GM23338 (cell line): ENCODE measurements at regions not wholly inside any gene's neighbourhood (a gene's known extent, or its start where the extent isn't known, plus 50 kb on each side); places are given as distances from the start of the nearest gene placed in this dataset.

Experiments
- ATAC-seq: fragments of 200-7000 bp; cut with Tn5 transposase; 3 replicates; pipeline ENCODE4 v1.9.1; 2020
- DNase-seq: peaks from one replicate; pipeline ENCODE4 v3.0.0-alpha.2; 2015; ENCODE audit warnings: low spot score
- H2AFZ ChIP-seq: fragments of 200-600 bp; sonication (generic); 2 replicates; pipeline ENCODE4 v1.8.0; 2016; ENCODE audit warnings: antibody characterized with exemption, mild to moderate bottlenecking, moderate library complexity
- H3F3A ChIP-seq: fragments of 200-600 bp; sonication (generic); replicated peaks from 2 replicates; pipeline ENCODE4 v1.8.0; 2017; ENCODE audit warnings: antibody characterized with exemption, mixed run types, low read depth
- H3K27ac ChIP-seq: fragments of 200-600 bp; sonication (generic); 2 replicates; pipeline ENCODE4 v1.6.1; 2016; ENCODE audit warnings: low read depth
- H3K27me3 ChIP-seq: fragments of 200-600 bp; sonication (generic); 2 replicates; pipeline ENCODE4 v1.8.0; 2016; ENCODE audit warnings: mild to moderate bottlenecking, mixed run types, moderate library complexity; ENCODE audit not compliant: insufficient read depth
- H3K36me3 ChIP-seq: fragments of 200-600 bp; sonication (generic); 2 replicates; pipeline ENCODE4 v1.8.0; 2016; ENCODE audit warnings: mild to moderate bottlenecking; ENCODE audit not compliant: insufficient read depth
- H3K4me1 ChIP-seq: fragments of 200-600 bp; sonication (generic); 2 replicates; pipeline ENCODE4 v1.8.0; 2016; ENCODE audit warnings: mild to moderate bottlenecking, moderate library complexity; ENCODE audit not compliant: insufficient read depth
- H3K4me2 ChIP-seq: fragments of 200-600 bp; sonication (generic); 2 replicates; pipeline ENCODE4 v1.7.1; 2017; ENCODE audit warnings: mixed run types
- H3K4me3 ChIP-seq: fragments of 200-600 bp; sonication (generic); 2 replicates; pipeline ENCODE4 v1.6.1; 2016; ENCODE audit warnings: mixed run types
- H3K79me2 ChIP-seq: fragments of 200-600 bp; sonication (generic); replicated peaks from 2 replicates; pipeline ENCODE4 v1.8.0; 2017; ENCODE audit warnings: mild to moderate bottlenecking; ENCODE audit not compliant: insufficient read depth
- H3K9me2 ChIP-seq: fragments of 200-600 bp; sonication (generic); 2 replicates; pipeline ENCODE4 v1.8.0; 2017; ENCODE audit not compliant: insufficient read depth
- H4K20me1 ChIP-seq: fragments of 200-600 bp; sonication (generic); replicated peaks from 2 replicates; pipeline ENCODE4 v1.8.0; 2017; ENCODE audit warnings: mild to moderate bottlenecking; ENCODE audit not compliant: insufficient read depth
- H3K27ac Mint-ChIP-seq: 2 replicates; pipeline ENCODE4 v1.8.0; 2020; ENCODE audit warnings: inconsistent platforms, mild to moderate bottlenecking, moderate library complexity, mixed read lengths
- H3K27me3 Mint-ChIP-seq: 3 replicates; pipeline ENCODE4 v1.8.0; 2022; ENCODE audit warnings: low read depth, mild to moderate bottlenecking, moderate library complexity, mixed read lengths, inconsistent platforms; ENCODE audit not compliant: insufficient read depth, poor library complexity
- H3K36me3 Mint-ChIP-seq: 3 replicates; pipeline ENCODE4 v1.8.0; 2021; ENCODE audit warnings: low read depth, mild to moderate bottlenecking, inconsistent platforms, moderate library complexity, mixed read lengths
- H3K4me1 Mint-ChIP-seq: 3 replicates; pipeline ENCODE4 v1.8.0; 2020; ENCODE audit warnings: mild to moderate bottlenecking, inconsistent platforms, mixed read lengths
- H3K4me3 Mint-ChIP-seq: 3 replicates; pipeline ENCODE4 v1.8.0; 2021; ENCODE audit warnings: moderate library complexity, mild to moderate bottlenecking, inconsistent platforms, mixed read lengths
- H3K9me3 Mint-ChIP-seq: 3 replicates; pipeline ENCODE4 v1.8.0; 2020; ENCODE audit warnings: moderate library complexity, mild to moderate bottlenecking, inconsistent platforms, mixed read lengths
- CREB1 ChIP-seq: fragments of 250-450 bp; sonication (Bioruptor Pico); IDR thresholded peaks from 2 replicates; pipeline ENCODE4 v1.5.0; 2020; ENCODE audit warnings: low read depth, mild to moderate bottlenecking, moderate library complexity
- CTCF ChIP-seq, 2 experiments: fragments of 200-600 bp in 1 of 2; sonication (generic) in 1 of 2; conservative IDR thresholded peaks; 2 replicates each; pipeline versions ENCODE4 v1.5.1 to v1.6.1; 2016 to 2017; ENCODE audit warnings: antibody characterized with exemption in 2 of 2, low read depth in 2 of 2, mild to moderate bottlenecking in 2 of 2, moderate library complexity in 1 of 2
- ETS1 ChIP-seq: IDR thresholded peaks from 2 replicates; pipeline ENCODE4 v1.6.1; 2016; ENCODE audit warnings: antibody characterized with exemption
- EZH2phosphoT487 ChIP-seq: fragments of 200-600 bp; sonication (generic); IDR thresholded peaks from one replicate; pipeline ENCODE4 v1.8.1; 2018; ENCODE audit warnings: antibody characterized with exemption; ENCODE audit not compliant: unreplicated experiment
- NANOG ChIP-seq: IDR thresholded peaks from 2 replicates; pipeline ENCODE4 v1.6.1; 2016; ENCODE audit warnings: antibody characterized with exemption, borderline replicate concordance
- POLR2AphosphoS5 ChIP-seq: IDR thresholded peaks from 2 replicates; pipeline ENCODE4 v1.6.1; 2016; ENCODE audit warnings: antibody characterized with exemption, low read depth
- REST ChIP-seq: IDR thresholded peaks from one replicate; pipeline ENCODE4 v1.6.1; 2018; ENCODE audit warnings: antibody characterized with exemption; ENCODE audit not compliant: unreplicated experiment
- ZNF114 ChIP-seq: fragments of 250-450 bp; sonication (Bioruptor Pico); IDR thresholded peaks from 2 replicates; pipeline ENCODE4 v1.5.0; 2020; ENCODE audit warnings: mild to moderate bottlenecking, moderate library complexity

- H3K79me2 ChIP-seq, result no peaks in the 10 kb centered on the region
- TF ChIP-seq CTCF (conservative IDR thresholded peaks at IDR 0.05; ENCODE audit: low read depth in 2 of 2) (no peak), ETS1 (no peak), NANOG (no peak), ZNF114 (no peak)
- H4K20me1 ChIP-seq, result no peaks in the 10 kb centered on the region
- no peaks in the 10 kb centered on the region for H3K9me3 Mint-ChIP-seq
- H3K36me3 Mint-ChIP-seq, result no peaks in the 10 kb centered on the region
- no peaks in the 10 kb centered on the region for H3K36me3 ChIP-seq
- no peak overlapping the region for H3K4me3 ChIP-seq
- H2AFZ ChIP-seq, result no peak overlapping the region
- no peaks in the 10 kb centered on the region; the same call in 1 of the 2 replicates for H3K4me1 ChIP-seq
- peaks cover 9% of the 10 kb centered on the region for H3K27me3 Mint-ChIP-seq
- no peak overlapping the region for H3K4me3 Mint-ChIP-seq
- peaks cover 5% of the 10 kb centered on the region; the same call in 2 of the 3 replicates for H3K4me1 Mint-ChIP-seq
- DNase-seq, result no peak
- no peak for ATAC-seq
- H3K27ac Mint-ChIP-seq, result no peak overlapping the region; the same call in 1 of the 2 replicates
- H3K27me3 ChIP-seq, result no peaks in the 10 kb centered on the region
- no peak overlapping the region for H3K4me2 ChIP-seq
- H3K27ac ChIP-seq, result no peak overlapping the region
- no peaks in the 10 kb centered on the region for H3K9me2 ChIP-seq
- no peaks in the 10 kb centered on the region for H3F3A ChIP-seq
These were observed 322.0 kb upstream of the NT5C1B start for GRCh38 chr2:18911416-18911815.

GRCh38 chr2:18910843-18911242, 321.5 kb upstream of the NT5C1B start:
- no peaks in the 10 kb centered on the region for H3K9me3 Mint-ChIP-seq
- no peak overlapping the region for H3K27ac Mint-ChIP-seq
- H3K27me3 Mint-ChIP-seq, result peaks cover 9% of the 10 kb centered on the region
- Histone ChIP-seq H3K27ac (no peak overlapping the region), H3F3A (no peaks in the 10 kb centered on the region), H3K36me3 (no peaks in the 10 kb centered on the region), H3K4me2 (no peak overlapping the region), H3K9me2 (no peaks in the 10 kb centered on the region), H3K4me1 (no peaks in the 10 kb centered on the region; the same call in 1 of the 2 replicates), H4K20me1 (no peaks in the 10 kb centered on the region), H3K79me2 (no peaks in the 10 kb centered on the region), H3K4me3 (no peak overlapping the region), H3K27me3 (no peaks in the 10 kb centered on the region), H2AFZ (0 out of 2 replicates have a peak overlapping the region, but pooled peaks have one; percentile 21)
- H3K36me3 Mint-ChIP-seq, result no peaks in the 10 kb centered on the region
- ATAC-seq (no peak), DNase-seq (peak; percentile 13)
- peaks cover 5% of the 10 kb centered on the region; the same call in 2 of the 3 replicates for H3K4me1 Mint-ChIP-seq
- no peak overlapping the region for H3K4me3 Mint-ChIP-seq
- no peak for TF ChIP-seq REST
- no peak for TF ChIP-seq CTCF (conservative IDR thresholded peaks at IDR 0.05; ENCODE audit: low read depth in 2 of 2)
- TF ChIP-seq CREB1, result no peak
- TF ChIP-seq NANOG, result no peak
- TF ChIP-seq POLR2AphosphoS5, result no peak
- no peak for TF ChIP-seq ZNF114
- TF ChIP-seq EZH2phosphoT487, result no peak
